ENCODE measurements at regions not wholly inside any gene's neighbourhood (a gene's known extent, or its start where the extent isn't known, plus 50 kb on each side); places are given as distances from the start of the nearest gene placed in this dataset.

DNA sequence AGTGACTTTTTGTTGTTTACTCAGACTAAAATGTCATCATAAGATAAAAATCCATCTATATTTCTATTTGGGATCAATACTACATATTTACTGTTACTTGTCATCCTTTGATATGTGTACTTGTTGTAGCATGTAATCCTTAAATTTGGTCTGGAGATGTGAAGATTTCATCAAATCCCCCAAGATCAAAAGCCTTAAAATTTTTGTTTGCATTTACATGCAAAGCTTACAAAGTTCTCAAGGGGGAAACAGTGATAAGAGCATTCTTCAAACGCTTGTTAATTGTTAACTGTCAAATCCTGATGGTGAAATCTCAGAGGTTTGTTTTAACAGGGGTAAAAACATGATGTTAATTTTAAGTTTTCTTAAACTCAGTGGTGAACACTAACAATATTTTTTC is 84.9 kb upstream of the SKAP2 start:
- Histone ChIP-seq H3K27ac (no peak overlapping the region), H3K9me2 (replicated peaks; ENCODE audit: insufficient read depth) (no peaks in the 10 kb centered on the region), H4K20me1 (ENCODE audit: insufficient read depth, poor library complexity, severe bottlenecking) (no peaks in the 10 kb centered on the region), H3K9me3 (ENCODE audit: low read depth) (no peaks in the 10 kb centered on the region), H3K4me1 (ENCODE audit: insufficient read depth) (peaks cover 13% of the 10 kb centered on the region), H3K27me3 (no peaks in the 10 kb centered on the region), H2AFZ (no peak overlapping the region), H3K79me2 (no peaks in the 10 kb centered on the region), H3K4me3 (no peak overlapping the region), H3K4me2 (no peak overlapping the region), H3K36me3 (replicated peaks; ENCODE audit: insufficient read depth, low read depth) (no peaks in the 10 kb centered on the region)
- TF ChIP-seq EZH2 (IDR thresholded peaks at IDR 0.05; ENCODE audit: borderline replicate concordance) (no peak), CTCF (IDR thresholded peaks at IDR 0.05; ENCODE audit: poor library complexity) (no peak), EZH2phosphoT487 (IDR thresholded peaks at IDR 0.05; ENCODE audit: low read depth, severe bottlenecking, unreplicated experiment) (no peak)
- DNase-seq (ENCODE audit: low spot score): no peak
- 6% methylated on average over 1 of the region's 1 CpG for WGBS (ENCODE audit: low lambda C conversion rate, missing lambda C conversion rate)

- no peaks in the 10 kb centered on the region for H3K27me3 ChIP-seq
- H3K4me3 ChIP-seq: no peak overlapping the region
- no peak for DNase-seq (ENCODE audit: low spot score)
- no peaks in the 10 kb centered on the region for H4K20me1 ChIP-seq (ENCODE audit: insufficient read depth, poor library complexity, severe bottlenecking)
- peaks cover 13% of the 10 kb centered on the region for H3K4me1 ChIP-seq (ENCODE audit: insufficient read depth)
- WGBS (ENCODE audit: low lambda C conversion rate, missing lambda C conversion rate): 47% methylated on average over 1 of the region's 1 CpG
- no peaks in the 10 kb centered on the region for H3K36me3 ChIP-seq (replicated peaks; ENCODE audit: insufficient read depth, low read depth)
- H3K79me2 ChIP-seq: no peaks in the 10 kb centered on the region
- no peaks in the 10 kb centered on the region for H3K9me2 ChIP-seq (replicated peaks; ENCODE audit: insufficient read depth)
- H3K4me2 ChIP-seq: no peak overlapping the region
- no peaks in the 10 kb centered on the region for H3K9me3 ChIP-seq (ENCODE audit: low read depth)
- TF ChIP-seq EZH2 (IDR thresholded peaks at IDR 0.05; ENCODE audit: borderline replicate concordance) (no peak), CTCF (IDR thresholded peaks at IDR 0.05; ENCODE audit: poor library complexity) (no peak), EZH2phosphoT487 (IDR thresholded peaks at IDR 0.05; ENCODE audit: low read depth, severe bottlenecking, unreplicated experiment) (no peak)
- peak overlapping the region; percentile 22 for H3K27ac ChIP-seq
- H2AFZ ChIP-seq: no peak overlapping the region
These were observed 84.3 kb upstream of the SKAP2 start for GRCh38 chr7:26948617-26949118.

- no peak overlapping the region for H3K4me2 ChIP-seq
- H3K27me3 ChIP-seq: no peaks in the 10 kb centered on the region
- 87% methylated on average over 4 of the region's 4 CpGs for WGBS (ENCODE audit: low lambda C conversion rate, missing lambda C conversion rate)
These were observed 80.3 kb upstream of the SKAP2 start for GRCh38 chr7:26944501-26945358.

More at GRCh38 chr7:26944501-26945358, 80.3 kb upstream of the SKAP2 start:
- TF ChIP-seq EZH2phosphoT487 (IDR thresholded peaks at IDR 0.05; ENCODE audit: low read depth, severe bottlenecking, unreplicated experiment) (no peak), EZH2 (IDR thresholded peaks at IDR 0.05; ENCODE audit: borderline replicate concordance) (no peak), CTCF (IDR thresholded peaks at IDR 0.05; ENCODE audit: poor library complexity) (no peak)
- Histone ChIP-seq H3K9me2 (replicated peaks; ENCODE audit: insufficient read depth) (no peaks in the 10 kb centered on the region), H3K9me3 (ENCODE audit: low read depth) (no peaks in the 10 kb centered on the region), H3K4me3 (no peak overlapping the region), H3K4me1 (ENCODE audit: insufficient read depth) (peaks cover 13% of the 10 kb centered on the region), H2AFZ (no peak overlapping the region), H3K36me3 (replicated peaks; ENCODE audit: insufficient read depth, low read depth) (no peaks in the 10 kb centered on the region), H3K79me2 (no peaks in the 10 kb centered on the region), H4K20me1 (ENCODE audit: insufficient read depth, poor library complexity, severe bottlenecking) (no peaks in the 10 kb centered on the region), H3K27ac (no peak overlapping the region)
- no peak for DNase-seq (ENCODE audit: low spot score)

Data from hepatocyte (in vitro differentiated cells).